Gastroesophageal sphincter (tissue), 4 donors: ENCODE measurements at regions not wholly inside any gene's neighbourhood (a gene's known extent, or its start where the extent isn't known, plus 50 kb on each side); places are given as distances from the start of the nearest gene placed in this dataset.

Experiments
- ATAC-seq: fragments of 150-250 bp; one replicate; pipeline ENCODE4 v1.9.1; 2016; ENCODE audit warnings: mild to moderate bottlenecking, moderate library complexity
- H3K27ac ChIP-seq, 4 donors: fragments of 200-600 bp; sonication (generic) in 3 of 4; 1 replicate in 3 of 4; 2 replicates in 1 of 4; pipeline ENCODE4 v1.5.1; 2016 to 2019
- H3K27me3 ChIP-seq: fragments of 200-600 bp; sonication (generic); one replicate; pipeline ENCODE4 v1.5.1; 2019
- H3K36me3 ChIP-seq, 2 donors: fragments of 200-600 bp; sonication (generic); one replicate each; pipeline ENCODE4 v1.5.1; 2019; ENCODE audit warnings: control low read depth in 1 of 2
- H3K4me1 ChIP-seq, 3 donors: fragments of 200-600 bp; sonication (generic); 1 replicate in 2 of 3; 2 replicates in 1 of 3; pipeline ENCODE4 v1.5.1; 2016 to 2019; ENCODE audit warnings: control low read depth in 2 of 3
- H3K4me3 ChIP-seq, 2 donors: fragments of 200-600 bp; sonication (generic); one replicate each; pipeline ENCODE4 v1.5.1; 2019; ENCODE audit warnings: mild to moderate bottlenecking in 1 of 2, moderate library complexity in 1 of 2
- H3K9me3 ChIP-seq, 3 donors: fragments of 200-600 bp; sonication (generic); one replicate each; pipeline ENCODE4 v1.5.1; 2017 to 2019; ENCODE audit warnings: control low read depth in 2 of 3
- EP300 ChIP-seq: sonication (generic); formaldehyde crosslinking; IDR thresholded peaks from one replicate; pipeline ENCODE4 v1.6.1; 2017; ENCODE audit warnings: antibody characterized with exemption, mild to moderate bottlenecking
- POLR2A ChIP-seq, 2 donors: fragments of 450-650 bp; IDR thresholded peaks; one replicate each; pipeline ENCODE4 v1.6.1; 2017; ENCODE audit warnings: antibody characterized with exemption in 2 of 2, mild to moderate bottlenecking in 2 of 2, moderate library complexity in 1 of 2
- POLR2AphosphoS5 ChIP-seq: sonication (generic); formaldehyde crosslinking; IDR thresholded peaks from one replicate; pipeline ENCODE4 v1.6.1; 2017; ENCODE audit warnings: antibody characterized with exemption
- WGBS, 2 donors: methylation state at CpG; one replicate each; pipeline ENCODE4 v1.1.5; 2018; ENCODE audit warnings: low coverage in 1 of 2; 5-methylcytosine and 5-hydroxymethylcytosine counted together
- TF ChIP-seq, protein P1 (sequence below), 4 experiments: fragments of 200-600 bp in 2 of 4; fragments of 450-650 bp in 2 of 4; sonication (generic) in 1 of 4; IDR thresholded peaks; one replicate each; pipeline ENCODE4 v1.5.1; 2017 to 2019; ENCODE audit warnings: antibody characterized with exemption in 4 of 4, mild to moderate bottlenecking in 2 of 4, moderate library complexity in 2 of 4

- WGBS, 2 donors, result 58 to 68% methylated on average over 8 of the region's 8 CpGs
- Histone ChIP-seq H3K36me3 (no peaks in the 10 kb centered on the region), H3K27ac (no peak overlapping the region), H3K9me3 (no peaks in the 10 kb centered on the region), H3K27me3 (no peaks in the 10 kb centered on the region), H3K4me3 (no peak overlapping the region), H3K4me1 (no peaks in the 10 kb centered on the region)
- ATAC-seq, result no peak
- TF ChIP-seq POLR2A (IDR thresholded peaks at IDR 0.05) (no peak), POLR2AphosphoS5 (no peak), EP300 (no peak)
- TF ChIP-seq, protein P1, sequence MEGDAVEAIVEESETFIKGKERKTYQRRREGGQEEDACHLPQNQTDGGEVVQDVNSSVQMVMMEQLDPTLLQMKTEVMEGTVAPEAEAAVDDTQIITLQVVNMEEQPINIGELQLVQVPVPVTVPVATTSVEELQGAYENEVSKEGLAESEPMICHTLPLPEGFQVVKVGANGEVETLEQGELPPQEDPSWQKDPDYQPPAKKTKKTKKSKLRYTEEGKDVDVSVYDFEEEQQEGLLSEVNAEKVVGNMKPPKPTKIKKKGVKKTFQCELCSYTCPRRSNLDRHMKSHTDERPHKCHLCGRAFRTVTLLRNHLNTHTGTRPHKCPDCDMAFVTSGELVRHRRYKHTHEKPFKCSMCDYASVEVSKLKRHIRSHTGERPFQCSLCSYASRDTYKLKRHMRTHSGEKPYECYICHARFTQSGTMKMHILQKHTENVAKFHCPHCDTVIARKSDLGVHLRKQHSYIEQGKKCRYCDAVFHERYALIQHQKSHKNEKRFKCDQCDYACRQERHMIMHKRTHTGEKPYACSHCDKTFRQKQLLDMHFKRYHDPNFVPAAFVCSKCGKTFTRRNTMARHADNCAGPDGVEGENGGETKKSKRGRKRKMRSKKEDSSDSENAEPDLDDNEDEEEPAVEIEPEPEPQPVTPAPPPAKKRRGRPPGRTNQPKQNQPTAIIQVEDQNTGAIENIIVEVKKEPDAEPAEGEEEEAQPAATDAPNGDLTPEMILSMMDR (IDR thresholded peaks at IDR 0.05), result no peak
These were observed 176.4 kb upstream of the BMP2 start for GRCh38 chr20:6590891-6591637.

DNA sequence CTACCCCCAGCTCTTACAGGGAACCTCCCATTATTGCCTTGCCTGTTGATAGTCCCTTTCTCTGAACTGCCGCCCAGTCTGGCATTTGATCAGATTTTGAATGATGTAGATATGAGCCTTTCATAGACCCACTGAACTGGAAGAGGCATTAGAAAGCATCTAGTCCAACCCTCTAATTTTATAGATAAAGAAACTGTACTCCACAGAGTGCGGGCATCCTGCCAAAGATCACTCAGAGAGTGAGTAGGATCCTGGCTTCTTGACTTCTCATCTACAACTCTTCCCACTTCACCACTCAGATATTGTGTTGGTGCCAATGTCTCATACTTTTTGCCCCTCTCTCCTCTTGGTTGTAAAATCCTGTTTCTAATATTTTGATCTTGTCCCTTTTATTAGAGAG lies 179.2 kb upstream of the BMP2 start:
- ATAC-seq, result no peak
- Histone ChIP-seq H3K27ac (no peak overlapping the region), H3K36me3 (no peaks in the 10 kb centered on the region), H3K4me1 (no peaks in the 10 kb centered on the region), H3K9me3 (no peaks in the 10 kb centered on the region), H3K27me3 (no peaks in the 10 kb centered on the region), H3K4me3 (no peak overlapping the region)
- TF ChIP-seq, protein P1 (IDR thresholded peaks at IDR 0.05), result no peak
- TF ChIP-seq POLR2A (IDR thresholded peaks at IDR 0.05) (no peak), POLR2AphosphoS5 (no peak), EP300 (no peak)
- WGBS, 2 donors, result 61% methylated on average over 2 of the region's 2 CpGs; no CpG with 5 or more reads in 1 of the 2 donors

GRCh38 chr20:6583134-6583738 lies 184.2 kb upstream of the BMP2 start:
- peak; percentile 50 for ATAC-seq
- no peaks in the 10 kb centered on the region for H3K4me1 ChIP-seq
- 64 to 100% methylated on average over 1 to 6 of the region's 6 CpGs for WGBS, 2 donors
- no peaks in the 10 kb centered on the region for H3K27me3 ChIP-seq
- H3K36me3 ChIP-seq, result no peaks in the 10 kb centered on the region
- TF ChIP-seq EP300, result no peak
- TF ChIP-seq, protein P1 (IDR thresholded peaks at IDR 0.05), result peak in 3 of 4 experiments; percentile 21 to 51 (median 37)
- H3K27ac ChIP-seq, result no peak overlapping the region
- H3K4me3 ChIP-seq, result no peak overlapping the region
- H3K9me3 ChIP-seq, result no peaks in the 10 kb centered on the region

GRCh38 chr20:6582449-6582848 lies 185.0 kb upstream of the BMP2 start:
- H3K36me3 ChIP-seq, result no peaks in the 10 kb centered on the region
- TF ChIP-seq, protein P1 (IDR thresholded peaks at IDR 0.05), result no peak
- TF ChIP-seq EP300 (no peak), POLR2AphosphoS5 (no peak), POLR2A (IDR thresholded peaks at IDR 0.05) (no peak)
- H3K27me3 ChIP-seq, result no peaks in the 10 kb centered on the region
- 66 to 67% methylated on average over 2 of the region's 2 CpGs for WGBS, 2 donors
- ATAC-seq, result no peak
- no peaks in the 10 kb centered on the region for H3K9me3 ChIP-seq
- H3K4me3 ChIP-seq, result no peak overlapping the region
- no peaks in the 10 kb centered on the region for H3K4me1 ChIP-seq
- H3K27ac ChIP-seq, result no peak overlapping the region

DNA sequence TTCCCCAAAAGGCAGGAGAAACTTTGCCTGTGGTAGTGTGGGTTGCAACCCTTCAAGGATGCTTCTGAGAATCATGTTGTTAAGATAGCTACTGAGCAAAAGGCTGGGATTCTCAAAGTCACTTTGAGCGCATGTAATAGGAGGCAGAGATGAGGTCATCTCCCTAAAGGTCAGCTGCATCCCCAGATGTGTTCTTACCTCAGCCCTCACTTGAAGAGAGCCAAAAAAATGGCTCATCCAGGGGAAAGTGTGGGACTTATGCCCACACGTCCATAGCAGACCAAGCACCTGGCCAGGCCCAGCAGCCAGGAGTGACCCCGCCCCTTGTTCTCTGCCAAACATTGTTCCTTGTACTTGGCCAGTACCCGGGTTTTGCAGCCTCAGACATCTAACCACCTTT lies 187.0 kb upstream of the BMP2 start:
- WGBS, 2 donors, result 78% methylated on average over 4 of the region's 4 CpGs; no CpG with 5 or more reads in 1 of the 2 donors
- TF ChIP-seq POLR2AphosphoS5, result no peak
- TF ChIP-seq, protein P1 (IDR thresholded peaks at IDR 0.05), result no peak
- no peak for TF ChIP-seq EP300
- TF ChIP-seq POLR2A (IDR thresholded peaks at IDR 0.05), result no peak
- no peak for ATAC-seq
- Histone ChIP-seq H3K4me1 (no peaks in the 10 kb centered on the region), H3K27me3 (no peaks in the 10 kb centered on the region), H3K4me3 (no peak overlapping the region), H3K36me3 (no peaks in the 10 kb centered on the region), H3K27ac (no peak overlapping the region), H3K9me3 (no peaks in the 10 kb centered on the region)
